ENCODE measurements at regions not wholly inside any gene's neighbourhood (a gene's known extent, or its start where the extent isn't known, plus 50 kb on each side); places are given as distances from the start of the nearest gene placed in this dataset.
A peak's percentile ranks its signal among the peaks of the same experiment; 100 is the strongest.

DNA sequence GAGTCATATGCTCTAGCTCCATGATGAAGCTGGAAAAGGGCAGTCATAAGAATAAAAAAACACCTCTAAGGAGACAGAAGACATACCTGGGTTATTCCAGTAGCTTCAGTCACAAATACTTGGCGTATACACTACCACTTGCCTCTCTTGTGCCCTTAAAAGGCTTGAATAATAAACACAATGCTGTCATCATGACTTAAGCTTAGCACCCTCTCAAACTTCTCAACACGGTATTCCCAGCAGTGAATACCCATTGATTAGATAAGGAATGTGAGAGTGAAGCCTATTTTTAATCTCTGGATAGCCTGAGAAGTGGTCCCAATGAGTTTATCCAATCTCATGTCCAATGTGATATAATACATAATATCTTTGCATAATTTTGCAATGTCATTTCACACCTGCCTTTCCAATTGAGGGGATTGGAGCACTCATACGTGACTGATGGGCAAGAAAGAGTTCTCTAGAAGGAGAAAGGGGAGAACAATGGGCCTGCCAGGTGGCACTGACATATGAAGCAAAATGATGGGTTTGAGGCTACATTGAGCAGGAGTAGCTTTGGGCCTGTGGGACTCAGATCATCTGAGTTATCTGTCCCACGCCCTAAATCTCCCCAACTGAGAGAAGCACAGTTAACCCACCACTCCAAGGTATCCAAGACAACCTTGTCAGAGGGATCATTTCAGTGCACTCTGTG is 298.6 kb upstream of the DAB1 start:
- Histone ChIP-seq H3K4me1 (no peaks in the 10 kb centered on the region), H3K9me3 (no peaks in the 10 kb centered on the region), H3K4me3 (no peak overlapping the region), H3K27me3 (no peaks in the 10 kb centered on the region), H3K27ac (peak overlapping the region in 1 of 2 donors; percentile 48), H3K36me3 (no peaks in the 10 kb centered on the region)
- TF ChIP-seq, protein P1, sequence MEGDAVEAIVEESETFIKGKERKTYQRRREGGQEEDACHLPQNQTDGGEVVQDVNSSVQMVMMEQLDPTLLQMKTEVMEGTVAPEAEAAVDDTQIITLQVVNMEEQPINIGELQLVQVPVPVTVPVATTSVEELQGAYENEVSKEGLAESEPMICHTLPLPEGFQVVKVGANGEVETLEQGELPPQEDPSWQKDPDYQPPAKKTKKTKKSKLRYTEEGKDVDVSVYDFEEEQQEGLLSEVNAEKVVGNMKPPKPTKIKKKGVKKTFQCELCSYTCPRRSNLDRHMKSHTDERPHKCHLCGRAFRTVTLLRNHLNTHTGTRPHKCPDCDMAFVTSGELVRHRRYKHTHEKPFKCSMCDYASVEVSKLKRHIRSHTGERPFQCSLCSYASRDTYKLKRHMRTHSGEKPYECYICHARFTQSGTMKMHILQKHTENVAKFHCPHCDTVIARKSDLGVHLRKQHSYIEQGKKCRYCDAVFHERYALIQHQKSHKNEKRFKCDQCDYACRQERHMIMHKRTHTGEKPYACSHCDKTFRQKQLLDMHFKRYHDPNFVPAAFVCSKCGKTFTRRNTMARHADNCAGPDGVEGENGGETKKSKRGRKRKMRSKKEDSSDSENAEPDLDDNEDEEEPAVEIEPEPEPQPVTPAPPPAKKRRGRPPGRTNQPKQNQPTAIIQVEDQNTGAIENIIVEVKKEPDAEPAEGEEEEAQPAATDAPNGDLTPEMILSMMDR (IDR thresholded peaks at IDR 0.05), result no peak
- no peak for DNase-seq (ENCODE audit: low spot score)

DNA sequence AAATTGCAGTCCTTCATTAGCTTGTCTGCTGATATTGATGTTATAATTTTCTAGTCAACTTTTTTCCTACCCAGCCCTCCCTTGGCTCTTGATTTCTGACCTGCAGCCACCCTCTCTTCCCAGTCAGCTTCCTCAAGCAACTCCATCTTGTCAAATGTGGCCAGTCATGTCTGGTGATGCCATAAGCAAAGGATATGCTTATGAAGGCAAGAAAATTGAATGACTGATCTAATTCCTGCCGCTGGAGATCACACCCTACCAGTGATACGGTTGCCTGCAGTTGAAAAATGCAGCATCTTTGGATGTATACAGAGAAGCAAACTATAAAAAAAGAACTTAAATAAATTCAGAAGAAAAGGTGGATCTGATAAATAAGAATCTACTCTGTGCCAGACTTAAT is 297.1 kb upstream of the DAB1 start:
- H3K4me3 ChIP-seq, result no peak overlapping the region
- no peak for DNase-seq (ENCODE audit: low spot score)
- no peaks in the 10 kb centered on the region for H3K9me3 ChIP-seq
- no peaks in the 10 kb centered on the region for H3K27me3 ChIP-seq
- H3K27ac ChIP-seq, result no peak overlapping the region
- TF ChIP-seq, protein P1 (IDR thresholded peaks at IDR 0.05), result no peak
- no peaks in the 10 kb centered on the region for H3K4me1 ChIP-seq
- H3K36me3 ChIP-seq, result no peaks in the 10 kb centered on the region

DNA sequence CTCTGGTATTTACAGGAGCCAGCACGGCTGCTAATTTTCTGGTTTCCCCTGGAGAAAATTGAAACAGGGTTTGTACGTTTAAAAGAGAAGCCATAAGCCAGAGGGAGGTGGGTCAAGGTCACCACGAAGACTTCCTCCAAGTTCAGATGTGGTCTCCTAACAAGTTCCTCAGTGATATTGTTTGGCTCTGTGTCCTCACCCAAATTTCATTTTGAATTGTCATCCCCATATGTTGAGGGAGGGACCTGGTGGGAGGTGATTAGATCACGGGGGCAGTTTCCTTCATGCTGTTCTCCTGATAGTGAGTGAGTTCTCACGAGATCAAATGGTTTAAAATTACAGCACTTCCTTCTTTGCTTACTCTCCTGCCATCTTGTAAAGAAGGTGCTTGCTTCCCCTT is 295.4 kb upstream of the DAB1 start:
- Histone ChIP-seq H3K4me1 (no peaks in the 10 kb centered on the region), H3K27me3 (no peaks in the 10 kb centered on the region), H3K9me3 (no peaks in the 10 kb centered on the region), H3K27ac (no peak overlapping the region), H3K36me3 (no peaks in the 10 kb centered on the region), H3K4me3 (no peak overlapping the region)
- TF ChIP-seq, protein P1 (IDR thresholded peaks at IDR 0.05), result no peak
- DNase-seq (ENCODE audit: low spot score), result no peak

DNA sequence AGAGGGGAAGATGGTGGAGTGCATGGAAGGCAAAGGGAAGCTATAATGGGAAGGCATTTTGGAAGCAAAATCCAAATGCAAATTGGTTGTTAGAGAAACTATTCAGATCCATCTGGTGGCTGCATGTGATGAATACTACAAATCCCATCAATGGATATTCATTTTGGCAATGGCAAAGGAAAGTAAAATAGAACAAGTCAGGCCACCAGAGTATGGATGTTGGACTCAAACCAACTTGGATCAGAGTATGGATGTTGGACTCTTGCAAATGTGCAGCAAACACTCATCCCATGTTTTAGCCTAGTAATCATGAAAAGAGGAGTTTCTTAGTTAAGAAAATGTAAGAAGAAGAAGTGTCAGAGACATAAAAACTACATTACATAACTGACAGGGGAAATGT is 289.6 kb upstream of the DAB1 start:
- H3K27me3 ChIP-seq, result no peaks in the 10 kb centered on the region
- H3K27ac ChIP-seq, result no peak overlapping the region
- H3K4me3 ChIP-seq, result no peak overlapping the region
- DNase-seq (ENCODE audit: low spot score), result no peak
- no peaks in the 10 kb centered on the region for H3K9me3 ChIP-seq
- no peaks in the 10 kb centered on the region for H3K4me1 ChIP-seq
- TF ChIP-seq, protein P1 (IDR thresholded peaks at IDR 0.05), result no peak
- H3K36me3 ChIP-seq, result no peaks in the 10 kb centered on the region

DNA sequence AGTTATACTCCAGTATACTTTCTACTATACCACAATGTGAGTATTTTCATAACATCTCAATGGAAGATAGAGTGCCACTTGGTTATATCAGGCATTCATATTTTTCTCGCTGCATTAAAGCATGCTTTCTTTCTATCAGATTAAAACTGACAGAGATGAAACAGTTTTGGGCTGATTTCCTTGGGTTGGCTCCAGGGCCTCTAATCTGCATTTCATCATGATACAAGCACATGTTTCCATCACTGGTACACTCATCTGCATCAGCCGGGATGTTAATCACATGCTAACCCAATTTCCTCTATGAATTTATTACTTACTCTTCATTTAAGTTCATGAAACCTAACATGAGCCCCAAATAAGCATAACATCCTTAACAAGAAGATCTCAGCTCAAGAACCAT is 289.0 kb upstream of the DAB1 start:
- Histone ChIP-seq H3K4me1 (no peaks in the 10 kb centered on the region), H3K27ac (no peak overlapping the region), H3K36me3 (no peaks in the 10 kb centered on the region), H3K9me3 (no peaks in the 10 kb centered on the region), H3K27me3 (no peaks in the 10 kb centered on the region), H3K4me3 (no peak overlapping the region)
- no peak for DNase-seq (ENCODE audit: low spot score)
- TF ChIP-seq, protein P1 (IDR thresholded peaks at IDR 0.05), result no peak

DNA sequence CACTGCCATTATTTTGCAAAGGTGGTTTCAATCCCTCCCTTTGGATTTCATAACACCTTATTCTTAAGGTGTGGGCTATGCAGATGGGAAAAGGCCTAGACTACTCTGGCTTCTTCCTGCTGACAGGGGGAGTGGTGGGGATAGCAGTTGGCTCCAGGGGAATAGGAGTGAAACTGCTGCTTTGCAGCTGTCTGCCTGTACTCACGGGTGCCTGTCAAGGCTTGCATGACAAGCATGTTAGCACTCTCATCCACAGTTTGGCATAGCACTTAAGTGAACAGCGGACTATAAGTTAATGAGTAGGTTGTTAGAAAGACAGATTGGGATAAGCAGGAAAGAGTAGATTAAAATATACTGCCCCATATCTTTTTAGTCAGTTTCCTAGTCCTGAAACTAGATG is 287.5 kb upstream of the DAB1 start:
- H3K27me3 ChIP-seq, result no peaks in the 10 kb centered on the region
- no peaks in the 10 kb centered on the region for H3K9me3 ChIP-seq
- H3K4me3 ChIP-seq, result no peak overlapping the region
- H3K27ac ChIP-seq, result no peak overlapping the region
- TF ChIP-seq, protein P1 (IDR thresholded peaks at IDR 0.05), result no peak
- no peaks in the 10 kb centered on the region for H3K4me1 ChIP-seq
- no peak for DNase-seq (ENCODE audit: low spot score)
- H3K36me3 ChIP-seq, result no peaks in the 10 kb centered on the region

All from right atrium auricular region (tissue), 2 donors.